OCI-LY1 (cell line): ENCODE measurements at regions not wholly inside any gene's neighbourhood (a gene's known extent, or its start where the extent isn't known, plus 50 kb on each side); places are given as distances from the start of the nearest gene placed in this dataset.

Experiments
- CTCF ChIP-seq: fragments of 200-600 bp; sonication (generic), shearing (Covaris generic); IDR thresholded peaks from 2 replicates; pipeline ENCODE4 v1.5.1; 2017; ENCODE audit warnings: mild to moderate bottlenecking, antibody characterized with exemption, low read length, moderate library complexity, mixed read lengths
- EZH2 ChIP-seq: fragments of 200-600 bp; sonication (generic), shearing (Covaris generic); IDR thresholded peaks from 2 replicates; pipeline ENCODE4 v1.8.0; 2017; ENCODE audit warnings: borderline replicate concordance, mixed run types, mild to moderate bottlenecking, antibody characterized with exemption, low read length, moderate library complexity, mixed read lengths

- no peak for TF ChIP-seq CTCF
- no peak for TF ChIP-seq EZH2
Observed at GRCh38 chr3:104438706-104439105, 928.0 kb upstream of the ALCAM start.
